GM21515 (cell line): ENCODE measurements at regions not wholly inside any gene's neighbourhood (a gene's known extent, or its start where the extent isn't known, plus 50 kb on each side); places are given as distances from the start of the nearest gene placed in this dataset.
"Not testable (repeated sequence)": the region's sequence is repeated elsewhere in the genome, so short reads cannot be mapped to it uniquely, and the experiment has no call there.

Experiments
- ATAC-seq: cut with Tn5 transposase; IDR thresholded peaks from one replicate; pipeline ENCODE4 v1.9.1; 2021; ENCODE audit not compliant: unreplicated experiment

GRCh38 chr14:83133981-83134645 lies 1600.5 kb upstream of the SEL1L start:
- no peak for ATAC-seq

GRCh38 chr14:83140756-83141155 lies 1607.1 kb upstream of the SEL1L start:
- no peak for ATAC-seq

GRCh38 chr14:83147006-83147405 lies 1613.4 kb upstream of the SEL1L start:
- ATAC-seq: no peak

- no peak for ATAC-seq
Observed at GRCh38 chr14:83151571-83151970, 1617.9 kb upstream of the SEL1L start.

GRCh38 chr14:83153081-83153480 lies 1619.4 kb upstream of the SEL1L start:
- no peak for ATAC-seq

- no peak for ATAC-seq
Observed at GRCh38 chr14:83162361-83162929, 1628.8 kb upstream of the SEL1L start.

GRCh38 chr14:83163016-83163415 lies 1629.4 kb upstream of the SEL1L start:
- no peak for ATAC-seq

DNA sequence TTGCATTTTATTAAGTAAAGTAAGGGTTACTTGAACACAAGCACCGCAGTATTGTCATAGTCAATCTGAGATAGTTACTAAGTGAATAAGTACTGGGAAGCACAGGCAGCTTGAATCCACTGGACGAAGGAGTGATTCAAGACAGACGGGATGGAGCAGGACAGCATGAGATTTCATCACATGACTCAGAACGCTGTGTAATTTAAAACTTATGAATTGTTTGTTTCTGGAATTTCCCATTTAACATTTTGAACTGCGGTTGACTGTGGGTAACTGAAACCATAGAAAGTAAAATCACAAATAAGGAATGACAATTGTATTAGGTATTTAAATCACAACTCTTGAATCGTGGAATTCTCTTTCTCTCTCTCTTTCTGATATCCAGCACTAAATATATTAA lies 1630.4 kb upstream of the SEL1L start:
- ATAC-seq: no peak

- ATAC-seq: no peak
Observed at GRCh38 chr14:83164591-83164990, 1630.9 kb upstream of the SEL1L start.

DNA sequence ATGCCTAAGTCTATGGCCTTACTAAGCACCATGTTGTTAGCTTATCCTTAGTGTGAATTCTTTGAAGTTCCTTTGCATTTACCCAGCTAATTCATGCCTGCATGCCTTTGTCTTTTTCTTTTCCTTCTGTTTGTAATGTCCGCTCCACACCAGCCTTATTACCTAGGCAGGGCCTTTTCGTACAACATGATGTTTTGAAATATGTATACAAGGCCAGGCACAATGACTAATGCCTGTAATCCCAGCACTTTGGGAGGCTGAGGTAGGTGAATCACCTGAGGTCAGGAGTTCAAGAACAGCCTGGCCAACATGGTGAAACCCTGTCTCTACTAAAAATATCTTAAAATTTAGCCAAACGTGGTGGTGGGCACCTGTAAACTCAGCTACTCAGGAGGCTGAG lies 1636.5 kb upstream of the SEL1L start:
- no peak for ATAC-seq

DNA sequence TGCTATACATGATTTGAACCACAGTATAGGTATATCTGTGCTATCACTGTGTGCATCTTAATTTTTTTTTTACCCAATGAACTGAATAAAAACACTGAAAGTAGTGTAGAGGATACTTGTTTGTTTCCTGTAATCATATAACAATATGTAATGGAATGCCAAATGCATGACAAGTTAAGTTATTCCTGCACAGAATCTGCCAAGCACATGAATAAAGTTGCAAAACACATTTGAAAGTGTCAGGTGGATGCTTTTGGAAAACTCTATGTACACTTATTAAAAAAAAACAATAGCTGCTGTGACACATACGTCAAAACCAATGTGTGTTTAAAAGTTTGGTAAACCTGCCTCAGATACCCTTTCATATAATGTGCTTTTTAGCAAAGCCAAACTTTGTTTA lies 1638.1 kb upstream of the SEL1L start:
- ATAC-seq: no peak

DNA sequence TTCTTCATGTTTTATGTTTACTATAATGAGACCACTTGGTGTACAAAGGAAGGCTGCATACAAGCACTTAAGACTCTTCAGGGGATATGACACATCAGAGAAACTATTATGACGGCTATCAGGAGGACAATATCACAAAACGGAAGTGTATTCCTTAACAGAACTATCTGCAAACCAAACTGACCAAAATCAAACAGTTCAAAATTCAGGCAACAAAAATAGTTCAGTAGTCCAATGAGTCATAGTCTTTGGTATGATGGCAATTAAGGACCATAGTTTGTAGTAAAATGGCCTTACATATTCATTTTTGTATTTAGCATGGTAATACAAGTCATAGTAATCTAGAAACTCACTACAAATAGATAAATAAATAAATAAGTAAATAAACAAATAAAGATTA lies 1638.7 kb upstream of the SEL1L start:
- no peak for ATAC-seq

GRCh38 chr14:83173687-83174086 lies 1640.0 kb upstream of the SEL1L start:
- ATAC-seq: no peak

DNA sequence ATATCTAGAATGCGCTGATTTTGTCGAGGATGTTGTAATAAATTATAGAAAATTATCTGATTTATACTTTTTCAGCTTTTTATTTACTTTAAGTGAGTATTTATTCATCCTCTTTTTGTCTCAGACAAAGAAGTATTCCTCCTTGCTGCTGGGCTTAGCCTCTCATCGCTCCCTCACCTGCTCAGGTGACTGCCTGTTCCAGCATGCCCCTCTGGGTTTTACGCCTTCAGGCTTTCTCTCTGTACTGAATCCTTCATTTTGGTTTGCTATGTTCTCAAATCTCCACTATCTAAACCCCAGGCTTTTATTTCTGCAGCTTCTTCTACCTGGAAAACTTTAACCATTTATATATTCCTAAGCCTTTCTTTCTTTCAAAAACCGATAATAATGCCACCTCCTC lies 1650.9 kb upstream of the SEL1L start:
- no peak for ATAC-seq

DNA sequence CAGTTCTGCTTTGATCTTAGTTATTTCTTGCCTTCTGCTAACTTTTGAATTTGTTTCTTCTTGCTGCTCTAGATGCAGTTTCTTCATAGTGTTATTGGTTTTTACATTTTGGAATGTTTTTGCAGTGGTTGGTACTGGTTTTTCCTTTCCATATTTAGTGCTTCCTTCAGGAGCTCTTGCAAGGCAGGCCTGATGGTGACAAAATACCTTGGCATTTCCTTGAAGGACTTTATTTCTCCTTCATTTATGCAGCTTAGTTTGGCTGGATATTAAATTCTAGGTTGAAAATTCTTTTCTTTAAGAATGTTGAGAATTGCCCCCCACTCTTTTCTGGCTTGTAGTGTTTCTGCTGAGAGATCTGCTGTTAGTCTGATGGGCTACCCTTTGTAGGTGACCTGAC lies 1654.7 kb upstream of the SEL1L start:
- ATAC-seq: not testable (repeated sequence)

GRCh38 chr14:83196236-83196635 lies 1662.6 kb upstream of the SEL1L start:
- ATAC-seq: no peak

GRCh38 chr14:83197271-83197670 lies 1663.6 kb upstream of the SEL1L start:
- ATAC-seq: no peak

- no peak for ATAC-seq
Observed at GRCh38 chr14:83207550-83207949, 1673.9 kb upstream of the SEL1L start.

DNA sequence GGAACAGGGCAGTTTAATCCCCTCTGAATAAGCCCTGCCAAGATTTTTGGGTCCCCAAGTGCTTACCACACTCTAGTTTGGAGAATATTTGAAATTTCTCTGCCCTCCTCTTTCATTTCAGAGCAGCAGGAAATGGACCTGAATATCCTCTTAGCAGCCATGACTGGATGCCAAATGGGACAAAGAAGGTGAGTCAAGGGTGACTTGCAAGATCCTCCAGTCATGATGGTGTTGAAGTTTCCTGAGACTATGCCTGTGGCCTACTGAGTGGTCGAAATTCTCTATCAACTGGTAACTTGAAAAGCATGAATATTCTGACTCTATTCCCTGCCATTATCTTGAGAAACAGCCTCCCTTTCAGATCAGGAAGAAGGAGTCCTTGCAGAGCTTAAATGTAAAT lies 1674.7 kb upstream of the SEL1L start:
- ATAC-seq: no peak

GRCh38 chr14:83217492-83217891 lies 1683.8 kb upstream of the SEL1L start:
- ATAC-seq: no peak

- ATAC-seq: no peak
Observed at GRCh38 chr14:83247924-83248639, 1714.4 kb upstream of the SEL1L start.

DNA sequence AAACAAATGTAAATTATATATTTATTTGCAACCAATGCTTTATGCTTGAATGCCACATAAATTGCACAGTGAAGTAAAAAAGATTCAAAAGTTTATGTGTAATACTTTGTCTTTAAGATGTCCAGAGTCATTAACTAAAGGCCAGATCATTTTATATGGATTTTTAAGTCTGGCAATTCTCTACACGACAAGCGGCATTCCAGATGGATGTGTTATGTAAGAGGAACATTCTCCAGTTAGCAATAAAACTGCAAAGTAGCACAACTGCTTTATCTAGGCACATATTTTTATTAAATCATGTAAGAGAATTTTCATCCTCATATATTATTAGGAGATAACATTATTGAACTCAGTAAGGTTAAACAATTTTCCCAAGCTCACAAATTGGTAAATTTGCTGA lies 1717.7 kb upstream of the SEL1L start:
- ATAC-seq: no peak
